ENCODE measurements at regions not wholly inside any gene's neighbourhood (a gene's known extent, or its start where the extent isn't known, plus 50 kb on each side); places are given as distances from the start of the nearest gene placed in this dataset.

GRCh38 chr14:101237252-101237616, 324.1 kb upstream of the DIO3 start:
- TF ChIP-seq, protein P1, sequence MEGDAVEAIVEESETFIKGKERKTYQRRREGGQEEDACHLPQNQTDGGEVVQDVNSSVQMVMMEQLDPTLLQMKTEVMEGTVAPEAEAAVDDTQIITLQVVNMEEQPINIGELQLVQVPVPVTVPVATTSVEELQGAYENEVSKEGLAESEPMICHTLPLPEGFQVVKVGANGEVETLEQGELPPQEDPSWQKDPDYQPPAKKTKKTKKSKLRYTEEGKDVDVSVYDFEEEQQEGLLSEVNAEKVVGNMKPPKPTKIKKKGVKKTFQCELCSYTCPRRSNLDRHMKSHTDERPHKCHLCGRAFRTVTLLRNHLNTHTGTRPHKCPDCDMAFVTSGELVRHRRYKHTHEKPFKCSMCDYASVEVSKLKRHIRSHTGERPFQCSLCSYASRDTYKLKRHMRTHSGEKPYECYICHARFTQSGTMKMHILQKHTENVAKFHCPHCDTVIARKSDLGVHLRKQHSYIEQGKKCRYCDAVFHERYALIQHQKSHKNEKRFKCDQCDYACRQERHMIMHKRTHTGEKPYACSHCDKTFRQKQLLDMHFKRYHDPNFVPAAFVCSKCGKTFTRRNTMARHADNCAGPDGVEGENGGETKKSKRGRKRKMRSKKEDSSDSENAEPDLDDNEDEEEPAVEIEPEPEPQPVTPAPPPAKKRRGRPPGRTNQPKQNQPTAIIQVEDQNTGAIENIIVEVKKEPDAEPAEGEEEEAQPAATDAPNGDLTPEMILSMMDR (IDR thresholded peaks at IDR 0.05; ENCODE audit: extremely low read depth, insufficient read depth, missing control alignments), result no peak
- in situ Hi-C loops (cut with MboI; ENCODE audit: low pct_unique_long_range_greater_than_20kb, low sequenced_read_pairs, unreplicated experiment), result no loop called here
- DNase-seq (ENCODE audit: low spot score), result no peak

- TF ChIP-seq, protein P1 (IDR thresholded peaks at IDR 0.05; ENCODE audit: extremely low read depth, insufficient read depth, missing control alignments), result no peak
- no peak for DNase-seq (ENCODE audit: low spot score)
- in situ Hi-C loops (cut with MboI; ENCODE audit: low pct_unique_long_range_greater_than_20kb, low sequenced_read_pairs, unreplicated experiment), result no loop called here
These were observed 322.2 kb upstream of the DIO3 start for GRCh38 chr14:101239065-101239464.

DNA sequence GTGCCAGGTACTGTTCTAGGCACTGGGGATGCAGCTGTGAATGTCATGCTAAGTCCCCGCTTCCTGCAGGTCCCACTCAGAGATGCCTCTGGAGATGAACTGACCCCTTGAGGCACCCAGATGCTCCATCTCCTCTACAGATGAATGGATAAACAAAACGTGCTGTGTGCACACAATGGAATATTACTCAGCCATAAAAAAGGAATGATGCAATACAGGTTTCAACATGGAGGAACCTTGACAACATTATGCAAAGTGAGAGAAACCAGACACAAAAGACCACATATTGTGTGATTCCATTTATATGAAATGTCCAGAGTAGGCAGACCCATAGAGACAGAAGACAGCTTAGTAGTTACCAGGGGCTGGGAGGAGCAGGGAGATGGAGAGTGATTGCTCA, 320.1 kb upstream of the DIO3 start:
- DNase-seq (ENCODE audit: low spot score), result no peak
- TF ChIP-seq, protein P1 (IDR thresholded peaks at IDR 0.05; ENCODE audit: extremely low read depth, insufficient read depth, missing control alignments), result no peak
- in situ Hi-C loops (cut with MboI; ENCODE audit: low pct_unique_long_range_greater_than_20kb, low sequenced_read_pairs, unreplicated experiment), result no loop called here

DNA sequence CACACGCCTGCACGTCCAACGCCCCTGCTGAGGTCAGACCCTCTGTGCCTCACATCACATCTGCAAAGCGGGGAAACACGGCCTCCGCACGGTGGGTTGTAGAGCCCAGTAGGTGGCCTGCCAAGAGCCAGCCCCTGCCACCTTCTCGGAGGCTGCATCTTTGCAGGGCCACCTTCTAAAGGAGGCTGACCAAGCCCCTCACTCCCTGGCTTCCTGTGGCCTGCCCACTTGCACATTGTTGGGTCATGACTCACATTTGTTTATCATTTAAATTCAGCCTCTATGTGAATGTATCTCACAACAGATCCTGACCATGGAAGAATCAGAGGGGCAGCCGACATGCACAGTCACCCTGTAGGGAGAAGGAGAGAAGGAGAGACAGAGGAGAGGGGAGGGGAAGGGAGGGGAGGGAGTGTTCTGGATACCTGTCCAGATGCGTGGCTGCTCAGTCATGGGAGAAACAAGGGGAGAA, 319.5 kb upstream of the DIO3 start:
- DNase-seq (ENCODE audit: low spot score), result no peak
- TF ChIP-seq, protein P1 (IDR thresholded peaks at IDR 0.05; ENCODE audit: extremely low read depth, insufficient read depth, missing control alignments), result no peak
- in situ Hi-C loops (cut with MboI; ENCODE audit: low pct_unique_long_range_greater_than_20kb, low sequenced_read_pairs, unreplicated experiment), result no loop called here

- in situ Hi-C loops (cut with MboI; ENCODE audit: low pct_unique_long_range_greater_than_20kb, low sequenced_read_pairs, unreplicated experiment), result no loop called here
- TF ChIP-seq, protein P1 (IDR thresholded peaks at IDR 0.05; ENCODE audit: extremely low read depth, insufficient read depth, missing control alignments), result no peak
- no peak for DNase-seq (ENCODE audit: low spot score)
These were observed 318.6 kb upstream of the DIO3 start for GRCh38 chr14:101242442-101243385.

GRCh38 chr14:101243587-101244338, 317.5 kb upstream of the DIO3 start:
- TF ChIP-seq, protein P1 (IDR thresholded peaks at IDR 0.05; ENCODE audit: extremely low read depth, insufficient read depth, missing control alignments), result no peak
- in situ Hi-C loops (cut with MboI; ENCODE audit: low pct_unique_long_range_greater_than_20kb, low sequenced_read_pairs, unreplicated experiment), result no loop called here

More at GRCh38 chr14:101243587-101244338, 317.5 kb upstream of the DIO3 start:
- no peak for DNase-seq (ENCODE audit: low spot score)
